Keratinocyte (primary cell): ENCODE measurements at regions not wholly inside any gene's neighbourhood (a gene's known extent, or its start where the extent isn't known, plus 50 kb on each side); places are given as distances from the start of the nearest gene placed in this dataset.

Experiments used
- EZH2 ChIP-seq: IDR thresholded peaks from one replicate; pipeline ENCODE4 v1.6.1; 2012; ENCODE audit warnings: inconsistent platforms, mild to moderate bottlenecking, low read length, moderate library complexity
- TF ChIP-seq, protein P1 (sequence below), 3 experiments: IDR thresholded peaks in 1 of 3; conservative IDR thresholded peaks in 1 of 3; optimal IDR thresholded peaks in 1 of 3; 2 replicates in 2 of 3; 3 replicates in 1 of 3; pipeline versions ENCODE3 to v1.5.1; 2011; ENCODE audit warnings: low read length in 3 of 3, mild to moderate bottlenecking in 3 of 3, moderate library complexity in 2 of 3, control low read depth in 1 of 3, inconsistent platforms in 1 of 3; ENCODE audit not compliant: insufficient read depth in 2 of 3; ENCODE audit errors: extremely low read depth in 1 of 3

DNA sequence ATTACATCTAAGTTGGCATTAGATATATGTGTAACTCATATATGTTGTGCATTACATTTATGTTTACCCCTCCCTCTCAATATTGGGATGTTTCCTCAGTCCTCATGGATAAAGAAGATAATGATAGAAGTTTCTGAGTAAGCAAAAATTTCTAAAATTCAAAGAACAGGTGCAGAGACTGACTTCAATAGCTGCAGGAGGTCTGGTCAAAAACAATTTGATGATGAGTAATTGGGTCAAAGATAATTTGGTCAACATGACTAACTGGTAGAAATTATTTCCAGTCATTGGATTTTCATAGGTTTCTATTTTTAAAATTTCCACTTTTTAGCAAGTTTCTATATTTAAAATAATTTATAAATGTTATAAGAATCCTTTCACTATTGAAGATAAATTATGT is 1130.9 kb upstream of the SLC39A10 start:
- TF ChIP-seq, protein P1, sequence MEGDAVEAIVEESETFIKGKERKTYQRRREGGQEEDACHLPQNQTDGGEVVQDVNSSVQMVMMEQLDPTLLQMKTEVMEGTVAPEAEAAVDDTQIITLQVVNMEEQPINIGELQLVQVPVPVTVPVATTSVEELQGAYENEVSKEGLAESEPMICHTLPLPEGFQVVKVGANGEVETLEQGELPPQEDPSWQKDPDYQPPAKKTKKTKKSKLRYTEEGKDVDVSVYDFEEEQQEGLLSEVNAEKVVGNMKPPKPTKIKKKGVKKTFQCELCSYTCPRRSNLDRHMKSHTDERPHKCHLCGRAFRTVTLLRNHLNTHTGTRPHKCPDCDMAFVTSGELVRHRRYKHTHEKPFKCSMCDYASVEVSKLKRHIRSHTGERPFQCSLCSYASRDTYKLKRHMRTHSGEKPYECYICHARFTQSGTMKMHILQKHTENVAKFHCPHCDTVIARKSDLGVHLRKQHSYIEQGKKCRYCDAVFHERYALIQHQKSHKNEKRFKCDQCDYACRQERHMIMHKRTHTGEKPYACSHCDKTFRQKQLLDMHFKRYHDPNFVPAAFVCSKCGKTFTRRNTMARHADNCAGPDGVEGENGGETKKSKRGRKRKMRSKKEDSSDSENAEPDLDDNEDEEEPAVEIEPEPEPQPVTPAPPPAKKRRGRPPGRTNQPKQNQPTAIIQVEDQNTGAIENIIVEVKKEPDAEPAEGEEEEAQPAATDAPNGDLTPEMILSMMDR (optimal IDR thresholded peaks at IDR 0.05 in 1 of 3, IDR thresholded peaks at IDR 0.05 in 1 of 3, conservative IDR thresholded peaks at IDR 0.05 in 1 of 3; ENCODE audit: extremely low read depth in 1 of 3, insufficient read depth in 2 of 3, low read length in 3 of 3), result no peak
- no peak for TF ChIP-seq EZH2
